Thymus (tissue), 11 donors: ENCODE measurements at regions not wholly inside any gene's neighbourhood (a gene's known extent, or its start where the extent isn't known, plus 50 kb on each side); places are given as distances from the start of the nearest gene placed in this dataset.

Experiments
- DNase-seq, 9 donors: peaks; one replicate each; pipeline ENCODE4 v3.0.0-alpha.2; 2013; ENCODE audit warnings: low spot score in 9 of 9, low read depth in 6 of 9, missing footprints in 1 of 9
- H3K27ac ChIP-seq, 2 donors: one replicate each; pipeline ENCODE4 v1.5.1; 2013; ENCODE audit warnings: control low read depth in 1 of 2, low read depth in 1 of 2, low read length in 1 of 2, mild to moderate bottlenecking in 1 of 2, moderate library complexity in 1 of 2
- H3K27me3 ChIP-seq, 2 donors: one replicate each; pipeline ENCODE4 v1.5.1; 2013; ENCODE audit warnings: low read length in 1 of 2; ENCODE audit not compliant: control insufficient read depth in 2 of 2, insufficient read depth in 1 of 2
- H3K36me3 ChIP-seq, 2 donors: one replicate each; pipeline ENCODE4 v1.5.1; 2013; ENCODE audit warnings: low read length in 1 of 2, mild to moderate bottlenecking in 1 of 2, moderate library complexity in 1 of 2; ENCODE audit not compliant: control insufficient read depth in 2 of 2, insufficient read depth in 2 of 2
- H3K4me1 ChIP-seq, 2 donors: one replicate each; pipeline ENCODE4 v1.5.1; 2013; ENCODE audit warnings: low read length in 2 of 2; ENCODE audit not compliant: control insufficient read depth in 2 of 2, insufficient read depth in 2 of 2
- H3K4me3 ChIP-seq, 2 donors: one replicate each; pipeline ENCODE4 v1.5.1; 2013; ENCODE audit warnings: low read length in 2 of 2, control low read depth in 1 of 2, mild to moderate bottlenecking in 1 of 2
- H3K9me3 ChIP-seq, 2 donors: one replicate each; pipeline ENCODE4 v1.5.1; 2013; ENCODE audit warnings: low read length in 1 of 2, mild to moderate bottlenecking in 1 of 2; ENCODE audit not compliant: control insufficient read depth in 2 of 2, insufficient read depth in 1 of 2
- WGBS: extraction: QIAGEN DNeasy Blood & Tissue Kit; methylation state at CpG from one replicate; pipeline ENCODE4 v1.1.7; 2013; 5-methylcytosine and 5-hydroxymethylcytosine counted together
- donor health status: healthy.

GRCh38 chr17:43319293-43320124 is 79.3 kb upstream of the ARL4D start:
- WGBS = 94% methylated on average over 4 of the region's 4 CpGs
- Histone ChIP-seq H3K4me3 (no peak overlapping the region), H3K9me3 (peaks cover 3 to 18% of the 10 kb centered on the region in 2 donors), H3K27ac (no peak overlapping the region), H3K36me3 (no peaks in the 10 kb centered on the region), H3K4me1 (no peaks in the 10 kb centered on the region), H3K27me3 (no peaks in the 10 kb centered on the region)
- DNase-seq = no peak

GRCh38 chr17:43316522-43317142 is 82.2 kb upstream of the ARL4D start:
- WGBS = 67% methylated on average over 19 of the region's 19 CpGs
- Histone ChIP-seq H3K36me3 (no peaks in the 10 kb centered on the region), H3K27ac (peak overlapping the region in 1 of 2 donors; percentile 47), H3K27me3 (no peaks in the 10 kb centered on the region), H3K4me1 (no peaks in the 10 kb centered on the region), H3K9me3 (peaks cover 3 to 18% of the 10 kb centered on the region in 2 donors), H3K4me3 (no peak overlapping the region)
- no peak for DNase-seq

GRCh38 chr17:43315858-43316521 is 82.2 kb upstream of the RNU2-1 start:
- DNase-seq = no peak
- Histone ChIP-seq H3K36me3 (no peaks in the 10 kb centered on the region), H3K27me3 (no peaks in the 10 kb centered on the region), H3K27ac (peak overlapping the region in 1 of 2 donors; percentile 47), H3K4me1 (no peaks in the 10 kb centered on the region), H3K9me3 (peaks cover 3 to 18% of the 10 kb centered on the region in 2 donors), H3K4me3 (no peak overlapping the region)
- WGBS = under 1% methylated on average over 15 of the region's 15 CpGs

DNA sequence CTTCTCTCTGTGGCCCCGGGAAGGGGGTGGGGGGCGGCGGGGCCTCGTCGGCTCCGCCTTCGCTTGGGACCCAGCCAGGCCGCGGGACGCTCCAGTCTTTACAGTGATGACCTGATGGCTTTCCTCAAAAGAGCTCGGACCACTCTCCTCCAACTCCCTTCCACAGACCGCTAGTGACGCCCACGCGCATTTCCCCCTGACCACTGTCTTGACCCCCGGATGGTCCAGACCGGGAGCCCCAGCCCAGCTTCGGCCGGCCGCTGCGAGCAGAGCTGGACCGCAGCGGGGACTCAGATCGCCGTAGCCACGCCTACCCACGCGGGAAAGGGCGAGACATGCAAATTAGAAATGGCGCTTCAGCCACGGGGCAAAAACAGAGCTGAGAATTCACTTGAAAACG is 81.6 kb upstream of the RNU2-1 start:
- Histone ChIP-seq H3K36me3 (no peaks in the 10 kb centered on the region), H3K4me3 (no peak overlapping the region), H3K27me3 (no peaks in the 10 kb centered on the region), H3K4me1 (no peaks in the 10 kb centered on the region), H3K9me3 (peaks cover 3 to 16% of the 10 kb centered on the region in 2 donors), H3K27ac (no peak overlapping the region)
- no peak for DNase-seq
- under 1% methylated on average over 32 of the region's 32 CpGs for WGBS

DNA sequence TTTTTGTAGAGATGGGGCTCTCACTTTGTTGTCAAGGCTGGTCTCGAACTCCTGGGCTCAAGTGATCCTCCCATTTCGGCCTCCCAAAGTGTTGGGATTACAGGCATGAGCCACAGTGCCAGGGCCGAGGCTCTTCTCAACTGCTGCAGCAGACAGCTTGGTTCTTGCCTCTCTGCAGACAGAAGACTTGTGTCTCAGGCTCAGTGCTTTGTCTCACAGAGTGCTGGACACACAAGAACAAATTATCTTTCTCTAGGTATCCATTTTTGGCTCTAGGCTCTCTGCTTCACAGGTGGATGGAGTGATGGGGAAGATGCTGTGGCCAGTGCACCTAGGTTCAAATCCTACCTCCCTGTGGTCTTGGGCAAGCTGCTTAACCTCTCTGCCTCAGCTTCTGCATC is 80.8 kb upstream of the RNU2-1 start:
- H3K4me1 ChIP-seq = no peaks in the 10 kb centered on the region
- 92% methylated on average over 3 of the region's 3 CpGs for WGBS
- DNase-seq = peak in 1 of 9 donors; percentile 20
- peaks cover 3 to 8% of the 10 kb centered on the region in 2 donors for H3K9me3 ChIP-seq
- no peaks in the 10 kb centered on the region for H3K36me3 ChIP-seq
- no peaks in the 10 kb centered on the region for H3K27me3 ChIP-seq
- no peak overlapping the region for H3K4me3 ChIP-seq
- no peak overlapping the region for H3K27ac ChIP-seq

GRCh38 chr17:43312011-43312410 is 78.2 kb upstream of the RNU2-1 start:
- Histone ChIP-seq H3K4me3 (no peak overlapping the region), H3K9me3 (no peaks in the 10 kb centered on the region), H3K36me3 (no peaks in the 10 kb centered on the region), H3K4me1 (no peaks in the 10 kb centered on the region), H3K27me3 (no peaks in the 10 kb centered on the region), H3K27ac (no peak overlapping the region)
- DNase-seq = no peak
- 94% methylated on average over 5 of the region's 5 CpGs for WGBS

DNA sequence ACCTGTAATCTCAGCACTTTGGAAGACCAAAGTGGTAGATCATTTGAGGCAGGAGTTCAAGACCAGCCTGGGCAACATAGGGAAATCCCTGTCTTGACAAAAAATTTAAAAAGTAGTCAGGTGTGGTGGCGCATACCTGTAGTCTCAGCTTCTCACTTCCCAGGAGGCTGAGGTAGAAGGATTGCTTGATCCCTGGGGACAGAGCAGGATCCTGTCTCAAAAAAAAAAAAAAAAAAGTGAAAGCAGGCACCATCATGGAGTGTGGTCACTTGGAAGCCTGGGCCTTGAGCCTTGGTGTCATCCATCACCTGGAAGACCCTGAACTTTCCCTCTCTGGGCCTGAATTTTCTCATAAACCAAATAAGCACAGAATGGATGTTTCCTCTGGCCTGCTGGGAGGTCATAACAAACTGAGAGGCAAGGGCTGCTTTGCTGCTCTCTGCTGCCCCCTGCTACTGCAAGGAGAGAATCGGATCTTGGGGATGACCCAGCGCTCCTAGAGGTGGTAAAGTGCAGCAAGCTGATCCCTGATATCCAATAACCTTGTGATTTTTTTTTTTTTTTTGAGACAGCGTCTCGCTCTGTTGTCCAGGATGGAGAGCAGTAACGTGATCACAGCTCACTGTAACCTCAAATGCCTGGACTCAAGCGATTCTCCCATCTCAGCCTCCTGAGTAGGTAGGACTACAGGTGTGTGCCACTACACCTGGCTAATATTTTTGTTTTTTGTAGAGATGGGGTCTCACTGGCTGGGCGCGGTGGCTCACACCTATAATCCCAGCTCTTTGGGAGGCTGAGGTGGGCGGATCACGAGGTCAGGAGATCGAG is 75.9 kb upstream of the RNU2-1 start:
- no peaks in the 10 kb centered on the region for H3K36me3 ChIP-seq
- H3K27me3 ChIP-seq = no peaks in the 10 kb centered on the region
- no peaks in the 10 kb centered on the region for H3K9me3 ChIP-seq
- no peak overlapping the region for H3K4me3 ChIP-seq
- no peak overlapping the region for H3K27ac ChIP-seq
- DNase-seq = no peak
- no peaks in the 10 kb centered on the region for H3K4me1 ChIP-seq
- WGBS = 37% methylated on average over 12 of the region's 12 CpGs

DNA sequence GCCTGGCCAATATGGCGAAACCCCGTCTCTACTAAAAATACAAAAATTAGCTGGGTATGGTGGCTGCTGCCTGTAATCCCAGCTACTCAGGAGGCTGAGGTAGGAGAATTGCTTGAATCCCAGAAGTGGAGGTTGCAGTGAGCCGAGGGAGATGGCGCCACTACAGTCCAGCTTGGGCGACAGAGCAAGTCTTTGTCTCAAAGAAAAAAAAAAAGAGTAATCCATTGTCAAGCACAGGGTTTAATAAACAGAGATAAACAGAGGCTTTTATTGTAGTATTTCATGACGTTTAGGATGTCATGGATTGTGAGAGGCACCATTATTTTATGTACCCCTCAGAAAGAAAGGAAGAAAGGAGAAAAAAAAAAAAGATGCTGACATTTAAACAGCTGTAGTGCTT is 75.2 kb upstream of the RNU2-1 start:
- no peaks in the 10 kb centered on the region for H3K9me3 ChIP-seq
- H3K4me3 ChIP-seq = no peak overlapping the region
- no peaks in the 10 kb centered on the region for H3K27me3 ChIP-seq
- no peaks in the 10 kb centered on the region for H3K36me3 ChIP-seq
- no peak overlapping the region for H3K27ac ChIP-seq
- H3K4me1 ChIP-seq = no peaks in the 10 kb centered on the region
- no peak for DNase-seq
- 93% methylated on average over 6 of the region's 6 CpGs for WGBS
